AG04450 (cell line): ENCODE measurements at regions not wholly inside any gene's neighbourhood (a gene's known extent, or its start where the extent isn't known, plus 50 kb on each side); places are given as distances from the start of the nearest gene placed in this dataset.

ENCODE experiments used
- CTCF ChIA-PET: fragments of 300-600, 350-600 bp; formaldehyde crosslinking; extraction: SDS; loops from one replicate; lab custom pipeline; 2022; ENCODE audit warnings: antibody characterized with exemption, inconsistent platforms; lab: Charles Lee
- POLR2A ChIA-PET: fragments of 350-600 bp; formaldehyde crosslinking; extraction: SDS; loops from one replicate; lab custom pipeline; 2021; ENCODE audit warnings: antibody characterized with exemption, inconsistent platforms; lab: Yijun Ruan, JAX
- DNase-seq: peaks from one replicate; pipeline ENCODE4 v3.0.0-alpha.2; 2011; ENCODE audit warnings: low read depth, low spot score
- H3K27ac ChIP-seq: one replicate; pipeline ENCODE4 v1.5.1; 2012; ENCODE audit warnings: low read depth, low read length, control low read depth
- H3K27me3 ChIP-seq: one replicate; pipeline ENCODE4 v1.6.0; 2012; ENCODE audit warnings: low read length; ENCODE audit not compliant: control insufficient read depth, insufficient read depth
- H3K4me3 ChIP-seq: 2 replicates; pipeline ENCODE4 v1.5.1; 2011; ENCODE audit warnings: mild to moderate bottlenecking, low read depth, low read length, control low read depth
- H3K9me3 ChIP-seq: 2 replicates; pipeline ENCODE4 v1.5.1; 2012; ENCODE audit warnings: low read length; ENCODE audit not compliant: control insufficient read depth, insufficient read depth
- CTCF ChIP-seq: IDR thresholded peaks from 2 replicates; pipeline ENCODE4 v1.5.1; 2011; ENCODE audit warnings: low read depth, low read length, control low read depth, inconsistent platforms

GRCh38 chr12:46449316-46449715 lies 76.7 kb upstream of the SLC38A2 start:
- no peaks in the 10 kb centered on the region for H3K27me3 ChIP-seq
- no peak overlapping the region for H3K4me3 ChIP-seq
- POLR2A ChIA-PET = no interaction called here
- TF ChIP-seq CTCF = no peak
- no peak overlapping the region for H3K27ac ChIP-seq
- CTCF ChIA-PET = no interaction called here
- DNase-seq = no peak
- H3K9me3 ChIP-seq = no peaks in the 10 kb centered on the region; the same call in 1 of the 2 replicates

GRCh38 chr12:46446645-46447044 lies 74.1 kb upstream of the SLC38A2 start:
- CTCF ChIA-PET = no interaction called here

GRCh38 chr12:46445551-46446235 lies 73.1 kb upstream of the SLC38A2 start:
- ChIA-PET CTCF (no interaction called here), POLR2A (no interaction called here)
- no peak for DNase-seq
- no peak for TF ChIP-seq CTCF
- no peaks in the 10 kb centered on the region; the same call in 1 of the 2 replicates for H3K9me3 ChIP-seq
- H3K4me3 ChIP-seq = no peak overlapping the region
- no peaks in the 10 kb centered on the region for H3K27me3 ChIP-seq
- H3K27ac ChIP-seq = no peak overlapping the region

More at GRCh38 chr12:46446645-46447044, 74.1 kb upstream of the SLC38A2 start:
- POLR2A ChIA-PET = no interaction called here
- Histone ChIP-seq H3K9me3 (no peaks in the 10 kb centered on the region; the same call in 1 of the 2 replicates), H3K27me3 (no peaks in the 10 kb centered on the region), H3K4me3 (no peak overlapping the region), H3K27ac (no peak overlapping the region)
- DNase-seq = no peak
- TF ChIP-seq CTCF = no peak

GRCh38 chr12:46445093-46445492 lies 72.5 kb upstream of the SLC38A2 start:
- POLR2A ChIA-PET = no interaction called here
- H3K27me3 ChIP-seq = no peaks in the 10 kb centered on the region
- H3K27ac ChIP-seq = no peak overlapping the region

More at GRCh38 chr12:46445093-46445492, 72.5 kb upstream of the SLC38A2 start:
- DNase-seq = no peak
- TF ChIP-seq CTCF = no peak
- H3K4me3 ChIP-seq = no peak overlapping the region
- CTCF ChIA-PET = no interaction called here
- no peaks in the 10 kb centered on the region; the same call in 1 of the 2 replicates for H3K9me3 ChIP-seq
